ENCODE measurements at regions not wholly inside any gene's neighbourhood (a gene's known extent, or its start where the extent isn't known, plus 50 kb on each side); places are given as distances from the start of the nearest gene placed in this dataset.

- TF ChIP-seq ZNF17 (CRISPR knock-in tag; IDR thresholded peaks at IDR 0.05) (no peak), HNF4A (CRISPR knock-in tag; IDR thresholded peaks at IDR 0.05) (peak; percentile 91), REPIN1 (CRISPR knock-in tag; IDR thresholded peaks at IDR 0.05; ENCODE audit: borderline replicate concordance, low read depth) (peak; percentile 54; the same call in 1 of the 2 replicates), GATAD1 (CRISPR knock-in tag; IDR thresholded peaks at IDR 0.05) (0 out of 2 replicates have a peak, but pooled peaks have one; percentile 14), HMG20A (CRISPR knock-in tag; IDR thresholded peaks at IDR 0.05; ENCODE audit: borderline replicate concordance) (peak; percentile 84), ZNF333 (CRISPR knock-in tag; IDR thresholded peaks at IDR 0.05; ENCODE audit: borderline replicate concordance) (no peak), MLX (CRISPR knock-in tag; IDR thresholded peaks at IDR 0.05) (0 out of 2 replicates have a peak, but pooled peaks have one; percentile 41), HMG20B (CRISPR knock-in tag; conservative IDR thresholded peaks at IDR 0.05) (no peak), ZNF562 (CRISPR knock-in tag; IDR thresholded peaks at IDR 0.05; ENCODE audit: borderline replicate concordance) (no peak), SALL2 (CRISPR knock-in tag; IDR thresholded peaks at IDR 0.05) (peak; percentile 75; the same call in 1 of the 2 replicates), ZMYM2 (CRISPR knock-in tag; IDR thresholded peaks at IDR 0.05) (0 out of 2 replicates have a peak, but pooled peaks have one; percentile 63), SIN3A (IDR thresholded peaks at IDR 0.05; ENCODE audit: borderline replicate concordance, low read depth, low read length) (no peak), ZMYM3 (CRISPR knock-in tag; IDR thresholded peaks at IDR 0.05) (no peak; the same call in 1 of the 2 replicates), ZNF646 (CRISPR knock-in tag; IDR thresholded peaks at IDR 0.05) (no peak), EP300 (IDR thresholded peaks at IDR 0.05; ENCODE audit: low read depth in 2 of 2, low read length in 2 of 2) (peak in 1 of 2 experiments; percentile 77; a peak in 2 of 4 replicates), EP300 (CRISPR knock-in tag; IDR thresholded peaks at IDR 0.05; ENCODE audit: borderline replicate concordance) (peak; percentile 51; the same call in 1 of the 2 replicates), CBFB (CRISPR knock-in tag; IDR thresholded peaks at IDR 0.05) (0 out of 2 replicates have a peak, but pooled peaks have one; percentile 47), ZSCAN12 (CRISPR knock-in tag; IDR thresholded peaks at IDR 0.05) (no peak), HCFC1 (IDR thresholded peaks at IDR 0.05; ENCODE audit: low read depth, low read length) (no peak), ZNF256 (CRISPR knock-in tag; conservative IDR thresholded peaks at IDR 0.05) (no peak), ZNF317 (CRISPR knock-in tag; IDR thresholded peaks at IDR 0.05) (no peak), NR2F1 (CRISPR knock-in tag; IDR thresholded peaks at IDR 0.05) (peak; percentile 89 to 93), HDAC2 (CRISPR knock-in tag; IDR thresholded peaks at IDR 0.05) (peak; percentile 59; the same call in 1 of the 2 replicates), HOXA7 (CRISPR knock-in tag; IDR thresholded peaks at IDR 0.05) (no peak)
Measured at GRCh38 chr12:3959799-3960560, 86.8 kb upstream of the PARP11 start (continued).
